ENCODE measurements at regions not wholly inside any gene's neighbourhood (a gene's known extent, or its start where the extent isn't known, plus 50 kb on each side); places are given as distances from the start of the nearest gene placed in this dataset.

GRCh38 chr2:238685327-238685709, 162.6 kb upstream of the TWIST2 start:
- no peak for TF ChIP-seq YY1 (IDR thresholded peaks at IDR 0.05; ENCODE audit: insufficient read depth, insufficient read length)
- no peak for TF ChIP-seq SUZ12 (IDR thresholded peaks at IDR 0.05; ENCODE audit: extremely low read depth, insufficient read depth, insufficient read length)
- no peak for TF ChIP-seq ZNF274 (IDR thresholded peaks at IDR 0.05; ENCODE audit: low read depth, low read length)

All from NT2/D1 (cell line).